ENCODE measurements at regions not wholly inside any gene's neighbourhood (a gene's known extent, or its start where the extent isn't known, plus 50 kb on each side); places are given as distances from the start of the nearest gene placed in this dataset.

DNA sequence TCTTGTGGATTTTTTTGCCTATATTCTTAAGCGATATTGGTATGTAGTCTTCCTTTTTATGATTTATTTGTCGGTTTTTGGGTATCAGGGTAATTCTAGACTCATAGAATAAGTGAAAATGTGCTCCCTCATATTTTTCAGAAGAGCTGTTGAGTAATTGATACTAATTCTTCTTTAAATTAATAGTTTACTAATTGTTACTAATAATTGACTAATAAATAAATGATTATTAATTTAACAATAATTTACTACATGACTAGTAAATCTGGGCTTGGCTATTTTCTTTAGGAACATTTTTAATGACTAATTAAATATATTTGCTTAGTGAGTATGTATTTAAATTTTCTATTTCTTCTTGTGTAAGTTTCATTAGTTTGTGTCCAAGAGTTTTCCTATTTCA is 325.0 kb downstream of the ADCYAP1 start:
- Mint-ChIP-seq H3K27me3 (ENCODE audit: low read depth, unreplicated experiment) (no peaks in the 10 kb centered on the region), H3K36me3 (ENCODE audit: low read depth, unreplicated experiment) (no peaks in the 10 kb centered on the region), H3K4me1 (ENCODE audit: low read depth, unreplicated experiment) (no peaks in the 10 kb centered on the region), H3K9me3 (ENCODE audit: unreplicated experiment) (peaks cover 17% of the 10 kb centered on the region), H3K27ac (ENCODE audit: unreplicated experiment) (no peak overlapping the region), H3K4me3 (ENCODE audit: unreplicated experiment) (no peak overlapping the region)
- Histone ChIP-seq H3K4me1 (ENCODE audit: insufficient read depth, low read length) (no peaks in the 10 kb centered on the region), H3K79me2 (ENCODE audit: insufficient read depth, low read length) (no peaks in the 10 kb centered on the region), H3K27me3 (ENCODE audit: insufficient read depth, low read length) (no peaks in the 10 kb centered on the region), H3K9me3 (ENCODE audit: insufficient read depth, low read depth, low read length) (peaks cover 3% of the 10 kb centered on the region), H3K4me3 (ENCODE audit: insufficient read depth, low read depth, low read length) (no peak overlapping the region), H3K27ac (ENCODE audit: low read depth, low read length) (no peak overlapping the region), H3K9ac (ENCODE audit: low read length) (no peak overlapping the region), H3K36me3 (ENCODE audit: insufficient read depth, low read length) (no peaks in the 10 kb centered on the region), H4K20me1 (ENCODE audit: insufficient read depth, low read length) (no peaks in the 10 kb centered on the region), H3K4me2 (ENCODE audit: low read length) (no peak overlapping the region), H2AFZ (ENCODE audit: low read depth, low read length) (no peak overlapping the region)
- no peak for FAIRE-seq
- no peak for DNase-seq (ENCODE audit: low read depth)
- TF ChIP-seq EZH2 (IDR thresholded peaks at IDR 0.05; ENCODE audit: insufficient read depth, low read length) = no peak
- TF ChIP-seq, protein P1, sequence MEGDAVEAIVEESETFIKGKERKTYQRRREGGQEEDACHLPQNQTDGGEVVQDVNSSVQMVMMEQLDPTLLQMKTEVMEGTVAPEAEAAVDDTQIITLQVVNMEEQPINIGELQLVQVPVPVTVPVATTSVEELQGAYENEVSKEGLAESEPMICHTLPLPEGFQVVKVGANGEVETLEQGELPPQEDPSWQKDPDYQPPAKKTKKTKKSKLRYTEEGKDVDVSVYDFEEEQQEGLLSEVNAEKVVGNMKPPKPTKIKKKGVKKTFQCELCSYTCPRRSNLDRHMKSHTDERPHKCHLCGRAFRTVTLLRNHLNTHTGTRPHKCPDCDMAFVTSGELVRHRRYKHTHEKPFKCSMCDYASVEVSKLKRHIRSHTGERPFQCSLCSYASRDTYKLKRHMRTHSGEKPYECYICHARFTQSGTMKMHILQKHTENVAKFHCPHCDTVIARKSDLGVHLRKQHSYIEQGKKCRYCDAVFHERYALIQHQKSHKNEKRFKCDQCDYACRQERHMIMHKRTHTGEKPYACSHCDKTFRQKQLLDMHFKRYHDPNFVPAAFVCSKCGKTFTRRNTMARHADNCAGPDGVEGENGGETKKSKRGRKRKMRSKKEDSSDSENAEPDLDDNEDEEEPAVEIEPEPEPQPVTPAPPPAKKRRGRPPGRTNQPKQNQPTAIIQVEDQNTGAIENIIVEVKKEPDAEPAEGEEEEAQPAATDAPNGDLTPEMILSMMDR (IDR thresholded peaks at IDR 0.05; ENCODE audit: insufficient read depth, low read depth, low read length) = no peak

DNA sequence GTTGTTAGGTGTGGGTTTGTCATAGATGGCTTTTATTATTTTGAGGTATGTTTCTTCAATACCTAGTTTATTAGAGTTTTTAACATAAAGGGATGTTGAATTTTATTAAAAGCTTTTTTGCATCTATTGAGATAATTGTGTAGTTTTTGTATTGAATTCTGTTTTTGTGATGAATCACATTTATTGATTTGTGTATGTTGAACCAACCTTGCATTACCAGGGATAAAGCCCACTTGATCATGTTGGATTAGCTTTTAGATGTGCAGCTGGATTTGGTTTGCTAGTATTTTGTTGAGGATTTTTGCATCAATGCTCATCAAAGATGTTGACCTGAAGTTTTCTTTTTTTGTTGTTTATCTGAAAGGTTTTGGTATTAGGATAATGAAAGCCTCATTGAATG is 328.2 kb downstream of the ADCYAP1 start:
- DNase-seq (ENCODE audit: low read depth) (no peak), FAIRE-seq (no peak)
- Mint-ChIP-seq H3K4me1 (ENCODE audit: low read depth, unreplicated experiment) (no peaks in the 10 kb centered on the region), H3K9me3 (ENCODE audit: unreplicated experiment) (peaks cover 24% of the 10 kb centered on the region), H3K27me3 (ENCODE audit: low read depth, unreplicated experiment) (no peaks in the 10 kb centered on the region), H3K36me3 (ENCODE audit: low read depth, unreplicated experiment) (no peaks in the 10 kb centered on the region), H3K4me3 (ENCODE audit: unreplicated experiment) (no peak overlapping the region), H3K27ac (ENCODE audit: unreplicated experiment) (no peak overlapping the region)
- Histone ChIP-seq H3K4me3 (ENCODE audit: insufficient read depth, low read depth, low read length) (no peak overlapping the region), H3K27me3 (ENCODE audit: insufficient read depth, low read length) (no peaks in the 10 kb centered on the region), H4K20me1 (ENCODE audit: insufficient read depth, low read length) (no peaks in the 10 kb centered on the region), H3K36me3 (ENCODE audit: insufficient read depth, low read length) (no peaks in the 10 kb centered on the region), H3K27ac (ENCODE audit: low read depth, low read length) (no peak overlapping the region), H3K4me1 (ENCODE audit: insufficient read depth, low read length) (no peaks in the 10 kb centered on the region), H3K9me3 (ENCODE audit: insufficient read depth, low read depth, low read length) (peaks cover 3% of the 10 kb centered on the region), H2AFZ (ENCODE audit: low read depth, low read length) (no peak overlapping the region), H3K4me2 (ENCODE audit: low read length) (no peak overlapping the region), H3K9ac (ENCODE audit: low read length) (no peak overlapping the region), H3K79me2 (ENCODE audit: insufficient read depth, low read length) (no peaks in the 10 kb centered on the region)
- TF ChIP-seq EZH2 (IDR thresholded peaks at IDR 0.05; ENCODE audit: insufficient read depth, low read length) = no peak
- TF ChIP-seq, protein P1 (IDR thresholded peaks at IDR 0.05; ENCODE audit: insufficient read depth, low read depth, low read length) = no peak

DNA sequence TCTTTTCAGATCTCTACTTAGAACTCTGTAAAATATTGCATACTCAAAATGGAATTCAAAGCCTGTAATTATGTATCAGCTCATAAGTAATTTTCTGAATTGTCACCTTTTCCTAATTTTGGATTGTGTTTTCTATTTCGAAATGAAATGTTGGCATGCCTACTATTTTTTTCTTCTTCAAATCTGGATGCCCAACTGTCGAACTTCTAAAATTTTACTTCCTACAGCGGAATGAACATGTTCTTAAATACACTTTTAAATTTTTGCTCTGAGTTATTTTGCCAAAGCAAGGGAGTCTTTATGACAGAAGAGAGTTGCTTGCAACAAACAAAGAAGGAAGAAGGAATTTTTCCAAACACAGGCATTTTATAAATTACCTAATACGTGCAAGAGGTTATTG is 336.0 kb downstream of the ADCYAP1 start:
- FAIRE-seq = no peak
- H3K27me3 ChIP-seq (ENCODE audit: insufficient read depth, low read length) = no peaks in the 10 kb centered on the region

More for the DNA sequence above, 336.0 kb downstream of the ADCYAP1 start:
- H3K27ac Mint-ChIP-seq (ENCODE audit: unreplicated experiment) = no peak overlapping the region
- no peak overlapping the region for H3K4me3 ChIP-seq (ENCODE audit: insufficient read depth, low read depth, low read length)
- no peaks in the 10 kb centered on the region for H3K4me1 Mint-ChIP-seq (ENCODE audit: low read depth, unreplicated experiment)
- no peak overlapping the region for H3K4me3 Mint-ChIP-seq (ENCODE audit: unreplicated experiment)
- H3K4me2 ChIP-seq (ENCODE audit: low read length) = no peak overlapping the region
- no peak overlapping the region for H3K27ac ChIP-seq (ENCODE audit: low read depth, low read length)
- H3K9me3 Mint-ChIP-seq (ENCODE audit: unreplicated experiment) = peaks cover 2% of the 10 kb centered on the region
- H3K36me3 ChIP-seq (ENCODE audit: insufficient read depth, low read length) = no peaks in the 10 kb centered on the region
- TF ChIP-seq, protein P1 (IDR thresholded peaks at IDR 0.05; ENCODE audit: insufficient read depth, low read depth, low read length) = no peak
- no peak for TF ChIP-seq EZH2 (IDR thresholded peaks at IDR 0.05; ENCODE audit: insufficient read depth, low read length)
- no peaks in the 10 kb centered on the region for H3K9me3 ChIP-seq (ENCODE audit: insufficient read depth, low read depth, low read length)
- H4K20me1 ChIP-seq (ENCODE audit: insufficient read depth, low read length) = no peaks in the 10 kb centered on the region
- H3K79me2 ChIP-seq (ENCODE audit: insufficient read depth, low read length) = no peaks in the 10 kb centered on the region
- no peaks in the 10 kb centered on the region for H3K27me3 Mint-ChIP-seq (ENCODE audit: low read depth, unreplicated experiment)
- H3K4me1 ChIP-seq (ENCODE audit: insufficient read depth, low read length) = no peaks in the 10 kb centered on the region
- no peak for DNase-seq (ENCODE audit: low read depth)
- no peak overlapping the region for H2AFZ ChIP-seq (ENCODE audit: low read depth, low read length)
- H3K36me3 Mint-ChIP-seq (ENCODE audit: low read depth, unreplicated experiment) = no peaks in the 10 kb centered on the region
- H3K9ac ChIP-seq (ENCODE audit: low read length) = no peak overlapping the region

Measured in astrocyte (in vitro differentiated cells and primary cell).